Neural cell (in vitro differentiated cells): ENCODE measurements at regions not wholly inside any gene's neighbourhood (a gene's known extent, or its start where the extent isn't known, plus 50 kb on each side); places are given as distances from the start of the nearest gene placed in this dataset.

ENCODE experiments used
- H2AFZ ChIP-seq: fragments of 200-600, 300-800 bp; sonication (generic), shearing (Covaris generic); 2 replicates; pipeline ENCODE4 v1.6.0; 2014; ENCODE audit warnings: low read depth, mild to moderate bottlenecking, antibody characterized with exemption, low read length, moderate library complexity
- H3F3A ChIP-seq: fragments of 200-600 bp; shearing (Covaris generic); 2 replicates; pipeline ENCODE4 v1.6.1; 2016; ENCODE audit warnings: mild to moderate bottlenecking, moderate library complexity, mixed read lengths, antibody characterized with exemption, low read length; ENCODE audit not compliant: insufficient read depth, poor library complexity, severe bottlenecking
- H3K27ac ChIP-seq: fragments of 200-600, 300-800 bp; sonication (generic), shearing (Covaris generic); 2 replicates; pipeline ENCODE4 v1.5.1; 2014; ENCODE audit warnings: mild to moderate bottlenecking, low read length, moderate library complexity
- H3K27me3 ChIP-seq: fragments of 300-800, 200-600 bp; sonication (generic), shearing (Covaris generic); 2 replicates; pipeline ENCODE4 v1.6.0; 2014; ENCODE audit warnings: mild to moderate bottlenecking, low read depth, low read length, moderate library complexity; ENCODE audit not compliant: insufficient read depth
- H3K36me3 ChIP-seq: fragments of 300-800, 200-600 bp; sonication (generic), shearing (Covaris generic); 2 replicates; pipeline ENCODE4 v1.5.1; 2014; ENCODE audit warnings: mild to moderate bottlenecking, antibody characterized with exemption, low read length, moderate library complexity; ENCODE audit not compliant: insufficient read depth
- H3K4me2 ChIP-seq: fragments of 300-800, 200-600 bp; sonication (generic), shearing (Covaris generic); 2 replicates; pipeline ENCODE4 v1.6.0; 2014; ENCODE audit warnings: mild to moderate bottlenecking, low read length
- H3K4me3 ChIP-seq: fragments of 300-800, 200-600 bp; sonication (generic), shearing (Covaris generic); 2 replicates; pipeline ENCODE4 v1.5.1; 2014; ENCODE audit warnings: mild to moderate bottlenecking, low read length, moderate library complexity
- H3K79me2 ChIP-seq: fragments of 200-600 bp; shearing (Covaris generic); replicated peaks from 2 replicates; pipeline ENCODE4 v1.6.0; 2014; ENCODE audit warnings: mild to moderate bottlenecking, low read length, moderate library complexity; ENCODE audit not compliant: insufficient read depth
- H3K9ac ChIP-seq: fragments of 300-800, 200-600 bp; sonication (generic), shearing (Covaris generic); 2 replicates; pipeline ENCODE4 v1.6.1; 2016; ENCODE audit warnings: mild to moderate bottlenecking, low read length, mixed read lengths
- H3K9me2 ChIP-seq: fragments of 200-600 bp; shearing (Covaris generic); 2 replicates; pipeline ENCODE4 v1.6.1; 2016; ENCODE audit warnings: mild to moderate bottlenecking, low read length, mixed read lengths; ENCODE audit not compliant: insufficient read depth
- H3K9me3 ChIP-seq: fragments of 200-600, 300-800 bp; sonication (generic), shearing (Covaris generic); 2 replicates; pipeline ENCODE4 v1.6.1; 2016; ENCODE audit warnings: mild to moderate bottlenecking, mixed run types, low read length, moderate library complexity, mixed read lengths
- H4K20me1 ChIP-seq: fragments of 200-600 bp; shearing (Covaris generic); 2 replicates; pipeline ENCODE4 v1.6.1; 2016; ENCODE audit warnings: mild to moderate bottlenecking, mixed run types; ENCODE audit not compliant: insufficient read depth
- EP300 ChIP-seq: fragments of 450-650 bp; conservative IDR thresholded peaks from 2 replicates; pipeline ENCODE4 v1.6.1; 2014; ENCODE audit warnings: antibody characterized with exemption, mild to moderate bottlenecking, moderate library complexity; ENCODE audit not compliant: poor library complexity, severe bottlenecking
- EZH2 ChIP-seq: fragments of 200-600, 300-800 bp; shearing (Covaris generic), sonication (generic); IDR thresholded peaks from 2 replicates; pipeline ENCODE4 v1.6.1; 2014; ENCODE audit warnings: antibody characterized with exemption, low read length, borderline replicate concordance, mild to moderate bottlenecking; ENCODE audit not compliant: insufficient read depth, poor library complexity, severe bottlenecking
- MXI1 ChIP-seq: fragments of 450-650 bp; conservative IDR thresholded peaks from 2 replicates; pipeline ENCODE4 v1.6.1; 2014; ENCODE audit warnings: antibody characterized with exemption, mild to moderate bottlenecking; ENCODE audit not compliant: poor library complexity, severe bottlenecking
- POLR2AphosphoS5 ChIP-seq: IDR thresholded peaks from 2 replicates; pipeline ENCODE4 v1.6.1; 2012
- RAD21 ChIP-seq: fragments of 450-650 bp; conservative IDR thresholded peaks from 2 replicates; pipeline ENCODE4 v1.6.1; 2014; ENCODE audit warnings: antibody characterized with exemption, mild to moderate bottlenecking, moderate library complexity
- SMC3 ChIP-seq: fragments of 450-650 bp; conservative IDR thresholded peaks from 2 replicates; pipeline ENCODE4 v1.6.1; 2014; ENCODE audit warnings: antibody characterized with exemption, mild to moderate bottlenecking, moderate library complexity; ENCODE audit not compliant: poor library complexity
- TAF1 ChIP-seq: IDR thresholded peaks from 2 replicates; pipeline ENCODE4 v1.6.1; 2012; ENCODE audit warnings: low read depth
- TF ChIP-seq, protein P1 (sequence below): IDR thresholded peaks from 2 replicates; pipeline ENCODE4 v1.6.1; 2012; ENCODE audit warnings: borderline replicate concordance
- TF ChIP-seq, protein P2 (sequence below): fragments of 450-650 bp; IDR thresholded peaks from 2 replicates; pipeline ENCODE4 v1.5.1; 2014; ENCODE audit warnings: antibody characterized with exemption, mild to moderate bottlenecking, moderate library complexity; ENCODE audit not compliant: poor library complexity, severe bottlenecking

DNA sequence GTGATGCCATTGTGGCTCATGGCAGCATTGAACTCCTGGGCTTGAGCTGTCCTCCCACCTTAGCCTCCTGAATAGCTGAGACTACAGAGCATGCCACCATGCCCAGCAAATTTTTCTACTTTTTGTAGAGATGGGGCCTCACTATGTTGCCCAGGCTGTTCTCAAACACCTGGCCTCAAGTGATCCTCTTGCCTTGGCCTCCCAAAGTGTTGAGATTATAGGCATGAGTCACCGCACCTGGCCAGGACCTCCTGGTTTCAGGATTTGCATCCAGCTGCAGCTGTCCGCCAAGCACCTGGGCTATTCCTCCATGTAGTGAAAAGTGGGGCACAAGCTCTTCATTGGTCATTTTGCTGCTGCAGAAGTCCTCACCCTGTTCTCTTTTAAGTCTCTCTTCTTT is 58.9 kb downstream of the ZNF22 start:
- Histone ChIP-seq H3K4me3 (no peak overlapping the region), H4K20me1 (no peaks in the 10 kb centered on the region), H3K79me2 (no peaks in the 10 kb centered on the region), H3K27ac (no peak overlapping the region), H3K27me3 (no peaks in the 10 kb centered on the region), H3K9ac (no peak overlapping the region), H3K9me2 (no peaks in the 10 kb centered on the region), H3K4me2 (no peak overlapping the region), H2AFZ (no peak overlapping the region), H3K9me3 (no peaks in the 10 kb centered on the region), H3K36me3 (no peaks in the 10 kb centered on the region), H3F3A (no peaks in the 10 kb centered on the region)
- TF ChIP-seq EP300 (no peak), RAD21 (no peak), POLR2AphosphoS5 (no peak), TAF1 (no peak), MXI1 (no peak), EZH2 (no peak), SMC3 (no peak)
- TF ChIP-seq, protein P1, sequence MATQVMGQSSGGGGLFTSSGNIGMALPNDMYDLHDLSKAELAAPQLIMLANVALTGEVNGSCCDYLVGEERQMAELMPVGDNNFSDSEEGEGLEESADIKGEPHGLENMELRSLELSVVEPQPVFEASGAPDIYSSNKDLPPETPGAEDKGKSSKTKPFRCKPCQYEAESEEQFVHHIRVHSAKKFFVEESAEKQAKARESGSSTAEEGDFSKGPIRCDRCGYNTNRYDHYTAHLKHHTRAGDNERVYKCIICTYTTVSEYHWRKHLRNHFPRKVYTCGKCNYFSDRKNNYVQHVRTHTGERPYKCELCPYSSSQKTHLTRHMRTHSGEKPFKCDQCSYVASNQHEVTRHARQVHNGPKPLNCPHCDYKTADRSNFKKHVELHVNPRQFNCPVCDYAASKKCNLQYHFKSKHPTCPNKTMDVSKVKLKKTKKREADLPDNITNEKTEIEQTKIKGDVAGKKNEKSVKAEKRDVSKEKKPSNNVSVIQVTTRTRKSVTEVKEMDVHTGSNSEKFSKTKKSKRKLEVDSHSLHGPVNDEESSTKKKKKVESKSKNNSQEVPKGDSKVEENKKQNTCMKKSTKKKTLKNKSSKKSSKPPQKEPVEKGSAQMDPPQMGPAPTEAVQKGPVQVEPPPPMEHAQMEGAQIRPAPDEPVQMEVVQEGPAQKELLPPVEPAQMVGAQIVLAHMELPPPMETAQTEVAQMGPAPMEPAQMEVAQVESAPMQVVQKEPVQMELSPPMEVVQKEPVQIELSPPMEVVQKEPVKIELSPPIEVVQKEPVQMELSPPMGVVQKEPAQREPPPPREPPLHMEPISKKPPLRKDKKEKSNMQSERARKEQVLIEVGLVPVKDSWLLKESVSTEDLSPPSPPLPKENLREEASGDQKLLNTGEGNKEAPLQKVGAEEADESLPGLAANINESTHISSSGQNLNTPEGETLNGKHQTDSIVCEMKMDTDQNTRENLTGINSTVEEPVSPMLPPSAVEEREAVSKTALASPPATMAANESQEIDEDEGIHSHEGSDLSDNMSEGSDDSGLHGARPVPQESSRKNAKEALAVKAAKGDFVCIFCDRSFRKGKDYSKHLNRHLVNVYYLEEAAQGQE: no peak
- TF ChIP-seq, protein P2, sequence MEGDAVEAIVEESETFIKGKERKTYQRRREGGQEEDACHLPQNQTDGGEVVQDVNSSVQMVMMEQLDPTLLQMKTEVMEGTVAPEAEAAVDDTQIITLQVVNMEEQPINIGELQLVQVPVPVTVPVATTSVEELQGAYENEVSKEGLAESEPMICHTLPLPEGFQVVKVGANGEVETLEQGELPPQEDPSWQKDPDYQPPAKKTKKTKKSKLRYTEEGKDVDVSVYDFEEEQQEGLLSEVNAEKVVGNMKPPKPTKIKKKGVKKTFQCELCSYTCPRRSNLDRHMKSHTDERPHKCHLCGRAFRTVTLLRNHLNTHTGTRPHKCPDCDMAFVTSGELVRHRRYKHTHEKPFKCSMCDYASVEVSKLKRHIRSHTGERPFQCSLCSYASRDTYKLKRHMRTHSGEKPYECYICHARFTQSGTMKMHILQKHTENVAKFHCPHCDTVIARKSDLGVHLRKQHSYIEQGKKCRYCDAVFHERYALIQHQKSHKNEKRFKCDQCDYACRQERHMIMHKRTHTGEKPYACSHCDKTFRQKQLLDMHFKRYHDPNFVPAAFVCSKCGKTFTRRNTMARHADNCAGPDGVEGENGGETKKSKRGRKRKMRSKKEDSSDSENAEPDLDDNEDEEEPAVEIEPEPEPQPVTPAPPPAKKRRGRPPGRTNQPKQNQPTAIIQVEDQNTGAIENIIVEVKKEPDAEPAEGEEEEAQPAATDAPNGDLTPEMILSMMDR: no peak

DNA sequence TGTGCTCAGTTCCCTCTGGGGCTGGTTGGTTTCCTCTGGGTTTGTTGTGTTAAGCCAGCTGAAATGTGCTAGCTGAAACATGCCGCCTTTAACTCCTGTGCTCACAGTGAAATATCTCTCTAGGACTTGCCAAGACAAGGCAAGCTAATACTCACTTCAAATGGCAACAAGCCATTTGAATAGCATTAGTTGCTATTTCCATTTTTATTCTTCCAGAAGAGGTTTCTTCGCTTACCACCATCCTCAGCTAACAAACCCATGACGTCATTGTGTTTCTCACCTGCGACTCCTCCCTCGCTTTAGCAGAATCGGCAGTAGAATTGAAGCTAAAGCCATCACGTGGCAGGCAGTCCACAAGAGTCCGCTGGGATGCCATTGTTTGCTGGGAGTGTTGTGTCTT is 61.3 kb downstream of the ZNF22 start:
- Histone ChIP-seq H2AFZ (no peak overlapping the region), H3K9me3 (no peaks in the 10 kb centered on the region), H4K20me1 (no peaks in the 10 kb centered on the region), H3K4me3 (no peak overlapping the region), H3K27ac (no peak overlapping the region), H3K36me3 (no peaks in the 10 kb centered on the region), H3K9ac (no peak overlapping the region), H3K27me3 (no peaks in the 10 kb centered on the region), H3F3A (no peaks in the 10 kb centered on the region), H3K4me2 (no peak overlapping the region), H3K9me2 (no peaks in the 10 kb centered on the region), H3K79me2 (no peaks in the 10 kb centered on the region)
- no peak for TF ChIP-seq EP300
- TF ChIP-seq, protein P2: no peak
- no peak for TF ChIP-seq SMC3
- no peak for TF ChIP-seq MXI1
- TF ChIP-seq, protein P1: no peak
- no peak for TF ChIP-seq RAD21
- no peak for TF ChIP-seq TAF1
- TF ChIP-seq POLR2AphosphoS5: no peak
- no peak for TF ChIP-seq EZH2
